HUES48 (cell line): ENCODE measurements at regions not wholly inside any gene's neighbourhood (a gene's known extent, or its start where the extent isn't known, plus 50 kb on each side); places are given as distances from the start of the nearest gene placed in this dataset.
"Not testable (repeated sequence)": the region's sequence is repeated elsewhere in the genome, so short reads cannot be mapped to it uniquely, and the experiment has no call there.

Source experiments
- H3K27ac ChIP-seq: one replicate; pipeline ENCODE4 v1.7.0; 2013; ENCODE audit warnings: low read depth, low read length, inconsistent platforms
- H3K27me3 ChIP-seq: 2 replicates; pipeline ENCODE4 v1.6.1; 2013; ENCODE audit warnings: mild to moderate bottlenecking, low read length; ENCODE audit not compliant: control insufficient read depth, insufficient read depth
- H3K36me3 ChIP-seq: 2 replicates; pipeline ENCODE4 v1.6.1; 2013; ENCODE audit warnings: low read length; ENCODE audit not compliant: control insufficient read depth, insufficient read depth
- H3K4me1 ChIP-seq: 2 replicates; pipeline ENCODE4 v1.6.1; 2013; ENCODE audit warnings: mild to moderate bottlenecking, low read length; ENCODE audit not compliant: control insufficient read depth, insufficient read depth
- H3K4me3 ChIP-seq: 2 replicates; pipeline ENCODE4 v1.5.1; 2013; ENCODE audit warnings: mild to moderate bottlenecking, low read depth, low read length
- H3K9ac ChIP-seq: 2 replicates; pipeline ENCODE4 v1.6.1; 2013; ENCODE audit warnings: mild to moderate bottlenecking, low read depth, low read length, moderate library complexity
- H3K9me3 ChIP-seq: 2 replicates; pipeline ENCODE4 v1.6.1; 2013; ENCODE audit warnings: low read length; ENCODE audit not compliant: control insufficient read depth, insufficient read depth

GRCh38 chr13:103908274-103908673 lies 842.1 kb upstream of the SLC10A2 start:
- no peak overlapping the region for H3K4me3 ChIP-seq
- no peaks in the 10 kb centered on the region for H3K27me3 ChIP-seq
- H3K9ac ChIP-seq = no peak overlapping the region
- H3K36me3 ChIP-seq = no peaks in the 10 kb centered on the region
- H3K9me3 ChIP-seq = no peaks in the 10 kb centered on the region
- no peak overlapping the region for H3K27ac ChIP-seq
- no peaks in the 10 kb centered on the region for H3K4me1 ChIP-seq

- no peaks in the 10 kb centered on the region for H3K4me1 ChIP-seq
- no peak overlapping the region for H3K27ac ChIP-seq
- H3K4me3 ChIP-seq = no peak overlapping the region
- H3K9ac ChIP-seq = no peak overlapping the region
- no peaks in the 10 kb centered on the region for H3K27me3 ChIP-seq
- no peaks in the 10 kb centered on the region for H3K9me3 ChIP-seq
- H3K36me3 ChIP-seq = no peaks in the 10 kb centered on the region
These were observed 837.6 kb upstream of the SLC10A2 start for GRCh38 chr13:103903790-103904189.

- Histone ChIP-seq H3K27ac (no peak overlapping the region), H3K4me3 (no peak overlapping the region), H3K9ac (no peak overlapping the region), H3K9me3 (no peaks in the 10 kb centered on the region), H3K27me3 (no peaks in the 10 kb centered on the region), H3K36me3 (no peaks in the 10 kb centered on the region), H3K4me1 (no peaks in the 10 kb centered on the region)
These were observed 832.3 kb upstream of the SLC10A2 start for GRCh38 chr13:103898481-103898880.

- no peaks in the 10 kb centered on the region for H3K36me3 ChIP-seq
- no peaks in the 10 kb centered on the region for H3K9me3 ChIP-seq
- H3K4me1 ChIP-seq = no peaks in the 10 kb centered on the region
- H3K4me3 ChIP-seq = no peak overlapping the region
- H3K9ac ChIP-seq = no peak overlapping the region
- H3K27ac ChIP-seq = no peak overlapping the region
- H3K27me3 ChIP-seq = no peaks in the 10 kb centered on the region
These were observed 829.8 kb upstream of the SLC10A2 start for GRCh38 chr13:103895835-103896531.

- H3K27ac ChIP-seq = no peak overlapping the region
- no peak overlapping the region for H3K9ac ChIP-seq
- no peaks in the 10 kb centered on the region for H3K9me3 ChIP-seq
- no peaks in the 10 kb centered on the region for H3K27me3 ChIP-seq
- H3K36me3 ChIP-seq = no peaks in the 10 kb centered on the region
- no peak overlapping the region for H3K4me3 ChIP-seq
- H3K4me1 ChIP-seq = no peaks in the 10 kb centered on the region
These were observed 828.4 kb upstream of the SLC10A2 start for GRCh38 chr13:103894626-103895025.

GRCh38 chr13:103884101-103884723 lies 818.0 kb upstream of the SLC10A2 start:
- Histone ChIP-seq H3K4me1 (no peaks in the 10 kb centered on the region), H3K36me3 (no peaks in the 10 kb centered on the region), H3K27ac (no peak overlapping the region), H3K9ac (no peak overlapping the region), H3K27me3 (no peaks in the 10 kb centered on the region), H3K9me3 (no peaks in the 10 kb centered on the region), H3K4me3 (no peak overlapping the region)

GRCh38 chr13:103883698-103884097 lies 817.5 kb upstream of the SLC10A2 start:
- H3K4me1 ChIP-seq = no peaks in the 10 kb centered on the region
- no peaks in the 10 kb centered on the region for H3K36me3 ChIP-seq
- H3K9ac ChIP-seq = no peak overlapping the region
- no peaks in the 10 kb centered on the region for H3K27me3 ChIP-seq
- no peak overlapping the region for H3K4me3 ChIP-seq
- no peaks in the 10 kb centered on the region for H3K9me3 ChIP-seq
- no peak overlapping the region for H3K27ac ChIP-seq

GRCh38 chr13:103883164-103883563 lies 816.9 kb upstream of the SLC10A2 start:
- Histone ChIP-seq H3K27ac (no peak overlapping the region), H3K4me3 (no peak overlapping the region), H3K9me3 (no peaks in the 10 kb centered on the region), H3K4me1 (no peaks in the 10 kb centered on the region), H3K9ac (no peak overlapping the region), H3K27me3 (no peaks in the 10 kb centered on the region), H3K36me3 (no peaks in the 10 kb centered on the region)

- not testable (repeated sequence) for H3K27me3 ChIP-seq, H3K4me3 ChIP-seq, H3K9me3 ChIP-seq, H3K36me3 ChIP-seq, H3K9ac ChIP-seq, H3K4me1 ChIP-seq, H3K27ac ChIP-seq
These were observed 813.9 kb upstream of the SLC10A2 start for GRCh38 chr13:103880146-103880545.

GRCh38 chr13:103878891-103879605 lies 812.8 kb upstream of the SLC10A2 start:
- H3K27me3 ChIP-seq = no peaks in the 10 kb centered on the region
- H3K9me3 ChIP-seq = no peaks in the 10 kb centered on the region
- no peaks in the 10 kb centered on the region for H3K36me3 ChIP-seq
- H3K27ac ChIP-seq = no peak overlapping the region
- no peaks in the 10 kb centered on the region for H3K4me1 ChIP-seq
- H3K4me3 ChIP-seq = no peak overlapping the region
- no peak overlapping the region for H3K9ac ChIP-seq

- Histone ChIP-seq H3K9me3 (no peaks in the 10 kb centered on the region), H3K27me3 (no peaks in the 10 kb centered on the region), H3K9ac (no peak overlapping the region), H3K27ac (no peak overlapping the region), H3K4me3 (no peak overlapping the region), H3K4me1 (no peaks in the 10 kb centered on the region), H3K36me3 (no peaks in the 10 kb centered on the region)
These were observed 810.4 kb upstream of the SLC10A2 start for GRCh38 chr13:103876571-103876970.
